ENCODE measurements at regions not wholly inside any gene's neighbourhood (a gene's known extent, or its start where the extent isn't known, plus 50 kb on each side); places are given as distances from the start of the nearest gene placed in this dataset.

GRCh38 chr1:185444676-185445075, 127.6 kb upstream of the IVNS1ABP start:
- no peaks in the 10 kb centered on the region for H4K20me1 ChIP-seq (ENCODE audit: insufficient read depth, low read length)
- no peak overlapping the region for H3K27ac ChIP-seq (ENCODE audit: low read depth, low read length, poor library complexity, severe bottlenecking)
- no peak overlapping the region for H3K4me3 ChIP-seq (ENCODE audit: low read depth, low read length, poor library complexity, severe bottlenecking)
- H3K4me2 ChIP-seq (ENCODE audit: low read length), result no peak overlapping the region
- H2AFZ ChIP-seq (ENCODE audit: low read length), result no peak overlapping the region
- TF ChIP-seq CTCF (IDR thresholded peaks at IDR 0.05; ENCODE audit: low read length) (no peak), EZH2 (IDR thresholded peaks at IDR 0.05; ENCODE audit: borderline replicate concordance, low read length) (no peak)
- H3K4me1 ChIP-seq (ENCODE audit: insufficient read depth, low read length, severe bottlenecking), result peaks cover 8% of the 10 kb centered on the region
- H3K79me2 ChIP-seq (ENCODE audit: insufficient read depth, low read length), result no peaks in the 10 kb centered on the region
- H3K9me3 ChIP-seq (ENCODE audit: low read length), result no peaks in the 10 kb centered on the region
- H3F3A ChIP-seq (ENCODE audit: insufficient read depth, low read length), result no peaks in the 10 kb centered on the region
- H3K9me2 ChIP-seq (ENCODE audit: low read depth, low read length), result no peaks in the 10 kb centered on the region
- H3K27me3 ChIP-seq (ENCODE audit: insufficient read depth, low read length), result no peaks in the 10 kb centered on the region; the same call in 1 of the 2 replicates
- H3K36me3 ChIP-seq (ENCODE audit: insufficient read depth, low read length), result no peaks in the 10 kb centered on the region
- no peak overlapping the region for H3K9ac ChIP-seq (ENCODE audit: low read length)

GRCh38 chr1:185442050-185442449, 125.0 kb upstream of the IVNS1ABP start:
- no peaks in the 10 kb centered on the region for H3K79me2 ChIP-seq (ENCODE audit: insufficient read depth, low read length)
- H3K9me2 ChIP-seq (ENCODE audit: low read depth, low read length), result no peaks in the 10 kb centered on the region
- peaks cover 10% of the 10 kb centered on the region for H3K4me1 ChIP-seq (ENCODE audit: insufficient read depth, low read length, severe bottlenecking)
- H4K20me1 ChIP-seq (ENCODE audit: insufficient read depth, low read length), result no peaks in the 10 kb centered on the region
- no peak for TF ChIP-seq EZH2 (IDR thresholded peaks at IDR 0.05; ENCODE audit: borderline replicate concordance, low read length)
- TF ChIP-seq CTCF (IDR thresholded peaks at IDR 0.05; ENCODE audit: low read length), result no peak
- H3K9me3 ChIP-seq (ENCODE audit: low read length), result no peaks in the 10 kb centered on the region
- no peak overlapping the region for H3K27ac ChIP-seq (ENCODE audit: low read depth, low read length, poor library complexity, severe bottlenecking)
- H3K4me2 ChIP-seq (ENCODE audit: low read length), result no peak overlapping the region
- H3K4me3 ChIP-seq (ENCODE audit: low read depth, low read length, poor library complexity, severe bottlenecking), result no peak overlapping the region
- H3K27me3 ChIP-seq (ENCODE audit: insufficient read depth, low read length), result no peaks in the 10 kb centered on the region
- no peaks in the 10 kb centered on the region for H3K36me3 ChIP-seq (ENCODE audit: insufficient read depth, low read length)
- H3F3A ChIP-seq (ENCODE audit: insufficient read depth, low read length), result no peaks in the 10 kb centered on the region
- H3K9ac ChIP-seq (ENCODE audit: low read length), result no peak overlapping the region
- H2AFZ ChIP-seq (ENCODE audit: low read length), result no peak overlapping the region

GRCh38 chr1:185441605-185442004, 124.6 kb upstream of the IVNS1ABP start:
- H3K9ac ChIP-seq (ENCODE audit: low read length), result no peak overlapping the region
- no peaks in the 10 kb centered on the region for H3K36me3 ChIP-seq (ENCODE audit: insufficient read depth, low read length)
- H3K4me2 ChIP-seq (ENCODE audit: low read length), result no peak overlapping the region
- H3K4me3 ChIP-seq (ENCODE audit: low read depth, low read length, poor library complexity, severe bottlenecking), result no peak overlapping the region
- H2AFZ ChIP-seq (ENCODE audit: low read length), result no peak overlapping the region
- H3K4me1 ChIP-seq (ENCODE audit: insufficient read depth, low read length, severe bottlenecking), result peaks cover 10% of the 10 kb centered on the region
- no peak overlapping the region for H3K27ac ChIP-seq (ENCODE audit: low read depth, low read length, poor library complexity, severe bottlenecking)
- H3K9me2 ChIP-seq (ENCODE audit: low read depth, low read length), result no peaks in the 10 kb centered on the region
- no peaks in the 10 kb centered on the region for H3K79me2 ChIP-seq (ENCODE audit: insufficient read depth, low read length)
- no peaks in the 10 kb centered on the region for H4K20me1 ChIP-seq (ENCODE audit: insufficient read depth, low read length)
- H3K27me3 ChIP-seq (ENCODE audit: insufficient read depth, low read length), result no peaks in the 10 kb centered on the region
- H3K9me3 ChIP-seq (ENCODE audit: low read length), result no peaks in the 10 kb centered on the region
- TF ChIP-seq EZH2 (IDR thresholded peaks at IDR 0.05; ENCODE audit: borderline replicate concordance, low read length), result no peak
- H3F3A ChIP-seq (ENCODE audit: insufficient read depth, low read length), result no peaks in the 10 kb centered on the region

- H3K36me3 ChIP-seq (ENCODE audit: insufficient read depth, low read length), result no peaks in the 10 kb centered on the region
- peaks cover 10% of the 10 kb centered on the region for H3K4me1 ChIP-seq (ENCODE audit: insufficient read depth, low read length, severe bottlenecking)
- no peaks in the 10 kb centered on the region for H3K9me3 ChIP-seq (ENCODE audit: low read length)
- H3K27me3 ChIP-seq (ENCODE audit: insufficient read depth, low read length), result no peaks in the 10 kb centered on the region
- TF ChIP-seq EZH2 (IDR thresholded peaks at IDR 0.05; ENCODE audit: borderline replicate concordance, low read length), result no peak
- no peak overlapping the region for H3K27ac ChIP-seq (ENCODE audit: low read depth, low read length, poor library complexity, severe bottlenecking)
- no peak overlapping the region for H3K4me3 ChIP-seq (ENCODE audit: low read depth, low read length, poor library complexity, severe bottlenecking)
- H4K20me1 ChIP-seq (ENCODE audit: insufficient read depth, low read length), result no peaks in the 10 kb centered on the region
- no peak overlapping the region for H2AFZ ChIP-seq (ENCODE audit: low read length)
- H3K9me2 ChIP-seq (ENCODE audit: low read depth, low read length), result no peaks in the 10 kb centered on the region
- no peaks in the 10 kb centered on the region for H3F3A ChIP-seq (ENCODE audit: insufficient read depth, low read length)
- H3K79me2 ChIP-seq (ENCODE audit: insufficient read depth, low read length), result no peaks in the 10 kb centered on the region
- H3K9ac ChIP-seq (ENCODE audit: low read length), result no peak overlapping the region
- no peak overlapping the region for H3K4me2 ChIP-seq (ENCODE audit: low read length)
Observed at GRCh38 chr1:185440877-185441276, 123.8 kb upstream of the IVNS1ABP start.
